ENCODE measurements at regions not wholly inside any gene's neighbourhood (a gene's known extent, or its start where the extent isn't known, plus 50 kb on each side); places are given as distances from the start of the nearest gene placed in this dataset.
"Not testable (repeated sequence)": the region's sequence is repeated elsewhere in the genome, so short reads cannot be mapped to it uniquely, and the experiment has no call there.

DNA sequence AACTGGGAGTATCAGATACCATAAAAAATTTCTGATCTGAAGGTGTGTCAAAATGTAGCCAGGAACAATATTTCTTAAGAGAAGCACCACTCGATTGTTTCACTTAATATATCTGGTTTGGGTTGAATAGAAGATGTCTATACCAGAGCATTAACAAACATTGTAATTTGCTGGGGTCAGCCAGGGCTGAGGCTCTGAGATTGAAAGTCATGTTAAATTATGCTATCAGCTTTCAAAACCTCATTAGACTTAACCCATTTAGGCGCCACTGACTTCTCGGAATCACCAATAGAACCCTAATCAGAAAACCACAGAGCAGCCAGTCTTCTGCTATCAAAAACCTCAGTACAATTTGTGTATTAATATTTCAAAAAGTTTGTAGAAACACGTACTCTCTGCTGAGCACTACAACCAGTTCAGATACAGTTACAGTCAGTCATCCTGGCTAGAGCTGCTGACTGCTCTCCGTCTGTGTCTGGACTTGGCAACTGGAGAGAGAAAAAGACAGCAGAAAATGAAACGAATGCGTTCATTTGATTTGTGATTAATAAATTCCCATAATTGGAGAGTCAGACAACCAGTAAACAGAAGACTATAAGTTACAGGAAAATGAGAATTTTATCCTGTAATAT is 848.6 kb upstream of the PABPC4L start:
- no peak for DNase-seq (ENCODE audit: low read depth)

DNA sequence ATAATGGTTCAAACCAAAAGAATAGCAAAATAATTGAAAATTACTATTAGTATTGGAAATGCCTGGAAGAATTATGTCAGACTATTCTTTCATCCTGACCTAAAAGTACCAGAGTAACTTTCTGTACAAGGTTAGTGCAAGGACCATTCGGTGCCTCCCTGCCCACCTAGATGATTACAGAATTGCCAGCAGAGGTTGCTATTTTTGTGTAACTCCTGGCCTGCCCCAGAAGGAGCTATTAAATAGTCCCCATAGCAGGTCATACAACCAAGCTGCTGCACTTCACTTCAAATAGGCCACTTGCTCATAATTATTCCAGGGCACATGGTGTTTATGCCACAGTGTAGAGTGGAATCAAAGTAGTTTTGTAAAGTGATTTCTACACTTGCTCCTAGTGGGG is 831.1 kb upstream of the PABPC4L start:
- no peak for DNase-seq (ENCODE audit: low read depth)

DNA sequence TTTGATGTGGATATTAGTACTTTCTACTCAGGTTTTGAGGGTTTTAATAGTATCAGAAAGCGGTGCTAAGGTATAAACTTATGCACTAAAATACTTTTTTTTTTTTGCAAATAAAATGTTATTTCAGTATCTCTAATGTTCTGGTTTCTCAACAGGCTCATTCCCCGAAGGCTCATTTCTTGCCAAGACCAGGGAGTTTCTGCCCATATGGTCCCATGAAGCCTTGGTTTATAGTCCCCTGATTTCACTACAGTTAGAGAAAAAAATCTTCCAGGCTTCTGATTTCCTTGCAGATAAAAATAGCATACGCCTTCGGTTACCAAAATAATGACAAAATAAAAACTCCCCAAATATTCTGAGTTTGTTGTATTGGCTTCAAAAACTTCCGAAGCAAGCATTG is 814.2 kb upstream of the PABPC4L start:
- no peak for DNase-seq (ENCODE audit: low read depth)

DNA sequence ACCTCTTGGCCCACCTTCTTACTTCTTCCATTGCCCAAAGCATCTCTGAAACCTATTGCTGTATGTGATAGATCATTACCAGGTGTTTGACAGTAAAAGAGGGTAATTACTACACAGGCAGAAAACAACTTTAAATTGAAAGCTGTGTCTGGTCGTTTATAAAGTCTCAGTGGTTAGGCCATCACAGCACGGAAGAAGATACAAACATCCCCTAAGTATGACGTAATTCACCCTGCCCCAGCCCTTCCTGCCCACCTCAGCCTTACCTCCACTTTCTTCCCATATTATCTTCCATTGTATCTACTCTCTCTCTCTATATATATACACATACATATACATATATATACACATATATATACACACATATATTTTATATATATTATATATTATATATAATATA is 805.8 kb upstream of the PABPC4L start:
- DNase-seq (ENCODE audit: low read depth): no peak

DNA sequence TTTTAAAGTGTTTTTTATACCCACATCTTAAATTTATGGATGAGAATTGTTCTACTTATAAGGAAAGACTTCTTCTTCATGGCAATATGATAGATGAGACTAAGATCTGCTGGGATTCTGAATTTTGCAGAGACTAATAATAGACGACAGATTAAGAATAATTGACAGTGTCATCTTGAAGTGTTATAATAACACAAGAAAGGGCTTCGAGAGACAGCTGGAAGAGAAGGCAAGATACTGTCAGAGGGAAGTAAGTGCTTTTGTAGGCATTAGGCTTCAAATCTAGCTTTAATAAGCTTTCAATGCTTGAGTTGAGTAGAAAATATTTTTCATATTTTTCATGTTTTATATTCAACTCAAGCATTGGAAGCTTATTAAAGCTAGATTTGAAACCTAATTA is 797.6 kb upstream of the PABPC4L start:
- no peak for DNase-seq (ENCODE audit: low read depth)

DNA sequence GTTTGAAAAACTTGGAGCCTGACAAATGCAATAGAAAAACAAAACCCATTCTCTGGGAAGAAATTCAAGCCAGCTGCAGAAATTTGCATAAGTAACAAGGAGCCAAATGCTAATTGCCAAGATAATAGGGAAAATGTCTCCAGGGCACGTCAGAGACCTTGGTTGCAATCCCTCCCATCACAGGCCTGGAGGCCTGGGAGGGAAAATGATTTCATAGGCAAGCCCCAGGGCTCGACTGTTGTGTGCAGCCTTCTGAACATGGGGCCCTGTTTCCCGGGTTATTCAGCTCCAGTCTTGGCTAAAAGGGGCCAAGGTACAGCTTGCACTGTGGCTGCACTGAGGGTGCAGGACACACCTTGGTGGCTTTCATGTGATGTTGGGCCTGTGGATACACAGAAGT is 760.4 kb upstream of the PABPC4L start:
- DNase-seq (ENCODE audit: low read depth): no peak

DNA sequence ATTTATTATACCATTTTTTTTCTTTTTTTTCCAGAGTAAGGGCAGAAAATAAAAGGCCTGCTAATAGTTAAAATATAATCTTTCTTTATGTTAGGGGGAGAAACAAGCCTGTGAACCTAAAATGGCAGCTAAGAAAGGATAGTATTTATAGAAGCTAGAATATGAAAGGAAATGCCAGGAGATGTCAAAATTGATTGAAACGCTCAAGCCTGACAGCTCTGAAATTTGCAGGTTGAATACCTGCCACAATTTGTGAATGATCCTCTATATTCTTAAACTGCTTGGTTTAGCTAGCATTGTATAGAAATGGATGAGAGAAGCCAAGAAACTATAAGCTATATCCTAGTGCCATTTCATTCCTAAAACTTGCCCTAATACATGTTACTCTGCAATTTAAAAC is 757.3 kb upstream of the PABPC4L start:
- no peak for DNase-seq (ENCODE audit: low read depth)

DNA sequence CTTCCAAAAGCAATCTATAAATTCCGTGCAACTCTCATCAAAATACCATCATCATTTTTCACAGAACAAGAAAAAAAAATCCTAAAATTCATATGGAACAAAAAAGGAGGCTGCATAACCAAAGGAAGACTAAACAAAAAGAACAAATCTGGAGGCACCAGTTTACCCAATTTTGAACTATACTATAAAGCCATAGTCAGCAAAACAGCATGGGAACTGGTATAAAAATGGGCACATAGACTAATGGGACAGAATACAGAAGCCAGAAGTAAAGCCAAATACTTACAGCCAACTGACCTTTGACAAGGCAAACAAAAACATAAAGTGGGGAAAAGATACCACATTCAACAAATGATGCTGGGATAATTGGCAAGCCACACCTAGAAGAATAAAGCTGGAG is 753.5 kb upstream of the PABPC4L start:
- DNase-seq (ENCODE audit: low read depth): no peak

DNA sequence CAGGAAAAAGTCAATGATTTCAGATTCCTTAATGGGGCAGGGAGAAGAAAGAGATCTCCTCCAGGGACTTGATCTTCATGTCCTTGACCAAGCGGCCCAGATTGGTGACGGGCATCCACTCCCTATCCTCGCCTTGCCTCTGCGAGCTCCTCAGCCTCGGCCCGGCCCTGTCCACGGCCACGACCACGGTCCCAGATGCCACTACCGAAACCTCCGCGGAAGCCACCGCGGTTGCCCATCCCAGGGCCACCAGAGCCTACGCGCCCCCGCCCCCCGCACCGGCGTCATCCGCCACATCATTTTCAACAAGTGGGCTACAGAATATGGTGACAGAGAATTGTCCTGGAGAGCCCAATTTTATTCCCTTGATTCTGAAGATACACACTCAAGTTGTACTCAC is 751.2 kb upstream of the PABPC4L start:
- no peak for DNase-seq (ENCODE audit: low read depth)

DNA sequence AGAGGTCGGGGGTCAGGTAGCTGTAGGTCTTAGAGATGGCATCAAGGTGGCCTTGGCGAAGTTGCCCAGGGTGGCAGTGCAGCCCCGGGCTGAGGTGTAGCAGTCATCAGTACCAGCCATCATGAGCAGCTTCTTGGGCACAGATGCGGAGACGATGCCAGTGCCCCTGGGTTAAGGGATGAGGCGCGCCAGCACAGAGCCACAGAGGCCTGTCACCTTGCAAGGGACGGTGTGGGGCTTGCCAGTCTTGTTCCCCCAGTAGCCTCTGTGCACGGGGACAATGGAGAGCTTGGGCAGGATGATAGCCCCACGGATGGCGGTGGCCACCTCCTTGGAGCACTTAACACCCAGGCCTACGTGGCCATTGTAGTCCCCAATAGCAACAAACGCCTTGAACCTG is 750.7 kb upstream of the PABPC4L start:
- no peak for DNase-seq (ENCODE audit: low read depth)

DNA sequence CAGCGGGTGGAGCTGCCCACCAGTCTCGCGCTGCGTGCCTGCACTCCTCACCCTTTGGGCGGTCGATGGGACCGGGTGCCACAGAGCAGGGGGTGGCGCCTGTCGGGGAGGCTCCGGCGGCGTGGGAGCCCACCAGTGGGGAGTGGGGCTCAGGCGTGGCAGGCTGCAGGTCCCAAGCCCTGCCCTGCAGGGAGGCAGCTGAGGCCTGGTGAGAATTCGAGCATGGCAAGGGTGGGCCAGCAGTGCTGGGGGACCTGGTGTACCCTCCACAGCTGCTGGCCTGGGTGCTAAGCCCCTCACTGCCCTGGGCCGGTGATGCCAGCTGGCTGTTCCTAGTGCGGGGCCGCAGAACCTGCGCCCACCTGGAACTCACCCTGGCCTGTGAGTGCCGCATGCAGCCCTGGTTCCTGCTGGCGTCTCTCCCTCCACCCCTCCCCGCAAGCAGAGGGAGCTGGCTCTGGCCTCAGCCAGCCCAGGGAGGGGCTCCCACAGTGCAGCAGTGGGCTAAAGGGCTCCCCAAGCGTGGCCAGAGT is 746.6 kb upstream of the PABPC4L start:
- no peak for DNase-seq (ENCODE audit: low read depth)

DNA sequence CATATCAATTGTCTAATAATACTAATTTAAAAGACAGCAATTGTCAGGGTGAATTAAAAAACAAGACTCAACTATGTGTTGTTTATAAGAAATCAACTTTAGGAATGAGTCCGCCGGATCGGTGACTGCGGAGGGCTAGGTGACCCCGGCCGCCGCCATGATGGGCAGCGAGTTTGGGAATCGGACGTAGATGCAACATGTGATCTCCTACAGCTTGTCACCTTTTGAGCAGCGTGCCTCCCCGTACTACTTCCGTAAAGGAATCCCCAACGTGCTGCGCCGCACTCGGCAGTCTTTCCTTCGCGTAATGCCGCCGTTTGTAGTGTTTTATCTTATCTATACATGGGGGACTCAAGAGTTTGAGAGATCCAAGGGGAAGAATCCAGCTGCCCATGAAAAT is 742.5 kb upstream of the PABPC4L start:
- no peak for DNase-seq (ENCODE audit: low read depth)

DNA sequence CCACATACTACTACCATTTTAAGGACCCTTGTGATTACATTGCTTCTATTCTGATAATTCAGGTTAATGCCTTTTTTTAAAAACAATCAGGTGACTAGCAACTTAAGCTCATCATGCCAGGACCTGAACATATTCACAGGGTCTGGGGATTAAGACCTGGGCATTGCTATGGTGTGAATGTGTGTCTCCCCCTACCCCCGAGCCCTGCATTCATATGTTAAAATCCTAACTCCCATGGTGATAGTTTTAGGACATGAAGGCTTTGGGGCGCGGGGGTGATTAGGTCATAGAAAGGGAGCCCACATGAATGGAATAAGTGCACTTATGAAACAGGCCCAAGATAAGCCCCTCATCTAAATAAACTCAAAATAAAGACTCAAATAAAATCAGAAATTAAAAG is 734.4 kb upstream of the PABPC4L start:
- no peak for DNase-seq (ENCODE audit: low read depth)

DNA sequence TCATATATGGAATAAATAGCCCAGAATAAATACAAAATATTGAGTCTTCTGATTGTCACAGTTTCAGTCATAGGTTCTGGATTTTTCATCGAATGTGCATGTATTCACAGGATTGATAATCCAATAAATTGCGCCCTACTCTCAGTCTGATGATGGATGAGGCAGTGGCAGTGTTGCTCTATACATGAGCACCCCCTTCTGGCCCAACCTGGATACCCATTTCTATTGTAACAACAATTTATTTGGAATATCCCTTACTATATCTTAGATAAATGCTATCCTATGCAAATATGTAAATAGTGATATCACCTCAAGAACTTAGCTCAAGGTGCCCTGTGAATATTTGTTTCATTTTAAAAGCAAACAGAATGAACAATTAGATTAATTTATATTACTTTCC is 733.7 kb upstream of the PABPC4L start:
- DNase-seq (ENCODE audit: low read depth): peak; percentile 51

DNA sequence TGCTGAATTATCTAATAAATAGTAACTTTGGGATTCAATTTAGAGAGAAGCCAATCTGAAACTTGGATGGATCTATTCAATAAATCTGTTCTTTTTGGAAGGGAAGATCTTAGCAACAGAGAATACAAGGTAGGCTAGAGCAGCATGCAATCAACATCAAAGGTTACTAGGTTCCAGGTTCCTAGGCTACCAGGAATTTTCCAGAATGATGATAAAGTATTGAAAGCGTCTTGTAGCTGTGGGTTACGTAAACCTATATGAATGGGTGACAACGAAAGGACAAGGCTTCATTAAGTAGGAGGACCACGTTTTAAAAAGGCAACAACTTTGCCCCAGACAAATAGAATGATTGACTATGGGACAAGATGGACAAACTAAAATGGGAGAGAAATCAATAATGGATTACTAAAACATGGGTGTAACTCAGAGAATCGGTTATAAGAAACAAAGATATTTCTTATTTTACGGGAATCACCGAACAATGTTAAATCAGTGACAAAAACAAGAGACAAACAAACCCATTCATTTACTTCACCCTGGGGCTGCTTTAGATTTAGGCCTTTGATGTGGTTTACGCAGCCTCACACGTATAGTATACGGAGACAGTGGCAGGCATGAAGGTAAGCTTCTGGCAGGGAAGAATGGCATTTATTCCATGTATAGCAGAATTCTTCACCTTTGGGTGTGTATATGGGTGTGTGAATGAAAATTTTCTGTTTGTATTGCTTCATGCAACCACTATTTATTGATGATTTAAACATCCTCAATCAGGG is 732.6 kb upstream of the PABPC4L start:
- no peak for DNase-seq (ENCODE audit: low read depth)

DNA sequence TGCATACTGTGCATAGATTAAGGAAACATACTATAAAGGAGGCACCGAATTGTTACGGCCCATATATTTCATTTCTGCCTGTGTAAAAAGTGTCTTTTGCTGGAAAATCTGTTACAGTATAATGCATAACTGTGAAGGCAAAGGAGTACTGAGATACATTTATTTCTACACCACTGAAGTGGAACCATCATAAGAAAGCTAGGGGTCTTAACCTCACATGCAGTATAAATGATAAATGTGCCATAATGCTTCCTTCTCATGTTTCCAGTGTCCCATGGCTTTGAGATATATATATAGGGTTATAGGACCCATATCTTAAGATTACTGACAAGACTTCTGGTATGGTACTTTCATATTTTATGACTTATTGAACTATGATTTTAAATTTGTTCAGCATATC is 713.8 kb upstream of the PABPC4L start:
- no peak for DNase-seq (ENCODE audit: low read depth)

DNA sequence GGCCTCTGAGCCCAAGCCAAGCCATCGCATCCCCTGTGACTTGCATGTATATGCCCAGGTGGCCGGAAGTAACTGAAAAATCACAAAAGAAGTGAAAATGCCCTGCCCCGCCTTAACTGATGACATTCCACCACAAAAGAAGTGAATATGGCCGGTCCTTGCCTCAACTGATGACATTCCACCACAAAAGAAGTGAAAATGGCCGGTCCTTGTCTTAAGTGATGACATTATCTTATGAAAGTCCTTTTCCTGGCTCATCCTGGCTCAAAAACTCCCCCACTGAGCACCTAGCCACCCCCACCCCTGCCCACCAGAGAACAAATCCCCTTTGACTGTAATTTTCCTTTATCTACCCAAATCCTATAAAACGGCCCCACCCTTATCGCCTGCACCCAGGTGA is 712.7 kb upstream of the PABPC4L start:
- DNase-seq (ENCODE audit: low read depth): not testable (repeated sequence)

DNA sequence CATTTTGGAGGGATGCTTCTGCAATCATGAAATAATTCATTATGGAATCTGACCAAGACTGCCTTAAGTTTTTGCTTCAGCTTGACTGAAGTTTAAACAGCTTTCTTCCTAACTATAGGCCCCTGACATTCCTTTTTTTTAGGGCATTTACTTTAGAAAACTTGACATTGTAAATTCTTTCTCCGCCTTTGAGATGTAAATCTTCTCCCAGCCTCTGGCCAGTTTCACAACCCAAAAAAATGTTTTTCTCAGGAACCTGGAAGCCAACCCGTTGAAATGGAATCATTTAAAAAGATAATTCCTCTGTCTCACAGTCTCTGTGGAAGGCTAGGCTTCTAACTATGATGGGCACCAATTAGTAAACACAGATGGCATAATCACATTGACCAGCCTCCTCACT is 710.4 kb upstream of the PABPC4L start:
- DNase-seq (ENCODE audit: low read depth): peak; percentile 7

DNA sequence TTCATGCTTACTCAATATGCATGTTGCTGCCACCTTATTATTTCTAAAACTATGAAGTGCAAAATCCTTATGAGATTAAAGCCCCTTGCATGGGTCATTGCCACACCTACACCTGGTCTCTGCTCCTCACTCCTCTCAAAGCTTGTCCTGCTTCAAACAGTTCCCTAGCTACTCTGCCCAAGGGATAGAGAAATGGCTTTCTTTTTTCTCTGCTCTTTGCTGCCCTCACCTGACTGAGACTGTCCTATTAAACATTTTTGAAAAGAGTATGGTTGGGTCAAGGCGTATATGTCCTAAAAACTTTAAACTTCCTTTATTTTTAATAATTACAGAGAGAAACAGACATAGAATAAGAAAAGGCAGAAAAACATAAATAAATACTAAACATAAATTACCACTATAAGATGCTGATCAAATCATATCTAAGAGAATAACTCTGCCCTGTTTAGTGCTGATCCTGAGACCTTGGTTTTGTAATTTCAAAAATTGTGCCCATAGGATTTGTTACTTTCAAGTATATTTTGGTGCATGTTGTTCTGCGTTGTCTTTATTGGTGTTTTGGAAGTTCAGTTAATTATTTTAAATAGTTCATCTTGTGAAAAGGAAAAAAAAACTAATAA is 704.9 kb upstream of the PABPC4L start:
- DNase-seq (ENCODE audit: low read depth): peak; percentile 53

DNA sequence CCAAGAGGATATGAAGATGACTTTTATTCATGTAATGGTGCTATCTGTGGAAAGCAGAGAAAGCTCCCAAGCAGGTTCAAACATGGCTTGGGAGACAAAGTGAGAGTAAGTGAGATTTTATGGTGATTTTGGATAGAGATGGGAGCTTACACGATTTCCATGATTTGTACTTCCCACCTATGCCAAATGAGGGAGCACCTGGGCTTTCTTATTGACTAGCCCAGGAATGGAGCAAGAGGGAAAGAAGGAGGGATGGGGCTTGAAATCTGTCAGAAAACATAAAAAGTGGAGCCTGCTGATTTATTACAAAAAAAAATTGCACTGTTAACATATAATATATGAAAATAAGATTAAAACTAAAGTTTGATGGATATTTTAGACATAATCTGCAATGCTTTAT is 703.5 kb upstream of the PABPC4L start:
- DNase-seq (ENCODE audit: low read depth): no peak

DNA sequence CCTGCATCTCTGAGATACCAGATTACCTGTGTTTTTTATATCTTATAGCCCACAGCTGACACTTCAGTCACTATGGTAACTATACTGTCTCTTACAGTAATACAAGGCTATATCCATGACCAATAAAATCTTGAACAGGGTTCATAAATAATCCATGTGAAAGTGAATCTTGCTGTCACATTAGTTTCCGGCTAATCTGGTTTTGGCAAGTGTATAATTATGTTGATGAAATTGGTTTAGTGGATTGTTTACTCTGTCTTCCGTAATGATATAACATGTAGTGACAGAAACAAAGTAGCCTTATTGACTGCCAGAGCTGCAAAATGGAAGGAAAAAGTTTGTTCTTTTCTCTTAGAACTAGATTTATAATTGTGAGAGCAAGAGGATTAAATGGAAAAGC is 686.6 kb upstream of the PABPC4L start:
- no peak for DNase-seq (ENCODE audit: low read depth)

DNA sequence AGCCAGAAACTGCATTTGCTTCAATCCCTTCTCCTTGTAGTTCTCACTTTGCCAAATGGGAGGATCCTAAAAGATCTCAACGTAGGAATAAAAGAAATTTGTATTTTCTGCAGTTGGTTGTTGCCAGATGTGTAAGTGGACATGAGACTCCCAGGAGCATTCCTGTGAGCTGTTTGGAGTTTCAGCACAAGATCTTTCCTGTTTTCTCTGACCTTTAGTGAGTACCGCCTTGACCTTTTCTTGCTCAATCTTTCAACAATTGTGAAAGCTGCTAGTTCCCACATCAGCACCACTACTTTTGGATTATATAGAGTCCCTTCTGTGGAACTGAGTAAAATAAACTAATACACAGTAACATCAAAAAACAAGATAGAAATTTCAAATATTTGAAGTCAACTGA is 683.8 kb upstream of the PABPC4L start:
- DNase-seq (ENCODE audit: low read depth): peak; percentile 11

DNA sequence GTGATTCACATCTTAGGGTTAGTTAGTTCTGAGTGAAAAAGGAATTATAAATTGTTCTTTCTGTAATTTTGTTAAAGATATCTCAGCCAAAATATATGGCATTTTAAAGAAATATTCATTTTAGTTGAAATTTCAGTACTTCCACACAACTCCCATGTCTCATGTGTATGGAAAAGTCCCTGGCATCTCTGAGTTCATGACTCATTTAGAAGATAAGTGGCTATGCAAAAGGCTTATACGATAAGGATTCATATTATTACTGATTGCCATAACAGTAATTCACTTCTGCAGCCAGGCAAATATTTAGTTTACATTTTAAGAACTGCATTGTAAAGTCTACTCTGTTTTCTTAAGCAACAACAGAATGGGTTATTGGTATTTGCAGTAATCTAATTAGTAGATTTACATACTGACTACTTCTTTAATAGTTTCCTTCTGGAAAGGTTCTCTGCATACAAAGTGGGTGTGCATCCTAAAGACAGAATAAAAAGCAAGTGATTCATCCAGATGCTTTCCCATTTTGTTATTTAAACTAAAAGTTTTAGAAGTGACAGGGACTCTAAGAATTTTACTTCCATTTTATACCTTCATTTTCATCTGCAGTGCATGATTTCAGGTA is 682.4 kb upstream of the PABPC4L start:
- peak; percentile 26 for DNase-seq (ENCODE audit: low read depth)
